ENCODE measurements at regions not wholly inside any gene's neighbourhood (a gene's known extent, or its start where the extent isn't known, plus 50 kb on each side); places are given as distances from the start of the nearest gene placed in this dataset.

- 84 to 100% (median 95%) methylated on average over 2 to 3 of the region's 3 CpGs for WGBS, 4 donors
- no peak overlapping the region for H3K27ac ChIP-seq
- no peaks in the 10 kb centered on the region for H3K36me3 ChIP-seq (replicated peaks in 1 of 2)
- H3K9me3 ChIP-seq (replicated peaks in 1 of 3), result no peaks in the 10 kb centered on the region
- H3K4me3 ChIP-seq, result no peak overlapping the region
- no peaks in the 10 kb centered on the region for H3K4me1 ChIP-seq (replicated peaks in 1 of 2)
- DNase-seq, result no peak
- intact Hi-C loops (cut with DNase I), result no loop called here
- no peaks in the 10 kb centered on the region for H3K27me3 ChIP-seq
- no peak for TF ChIP-seq CTCF (IDR thresholded peaks at IDR 0.05)
- no peak for TF ChIP-seq POLR2A (IDR thresholded peaks at IDR 0.05)
These were observed 173.9 kb upstream of the ZMIZ1 start for GRCh38 chr10:78894841-78895195.

GRCh38 chr10:78895469-78895868 is 173.3 kb upstream of the ZMIZ1 start:
- no peaks in the 10 kb centered on the region for H3K9me3 ChIP-seq (replicated peaks in 1 of 3)
- DNase-seq, result no peak
- no peak for TF ChIP-seq POLR2A (IDR thresholded peaks at IDR 0.05)
- no peak for TF ChIP-seq CTCF (IDR thresholded peaks at IDR 0.05)
- H3K4me1 ChIP-seq (replicated peaks in 1 of 2), result no peaks in the 10 kb centered on the region
- intact Hi-C loops (cut with DNase I), result no loop called here
- H3K4me3 ChIP-seq, result no peak overlapping the region
- 86 to 98% (median 93%) methylated on average over 7 to 8 of the region's 8 CpGs for WGBS, 4 donors
- no peak overlapping the region for H3K27ac ChIP-seq
- no peaks in the 10 kb centered on the region for H3K36me3 ChIP-seq (replicated peaks in 1 of 2)
- H3K27me3 ChIP-seq, result no peaks in the 10 kb centered on the region

DNA sequence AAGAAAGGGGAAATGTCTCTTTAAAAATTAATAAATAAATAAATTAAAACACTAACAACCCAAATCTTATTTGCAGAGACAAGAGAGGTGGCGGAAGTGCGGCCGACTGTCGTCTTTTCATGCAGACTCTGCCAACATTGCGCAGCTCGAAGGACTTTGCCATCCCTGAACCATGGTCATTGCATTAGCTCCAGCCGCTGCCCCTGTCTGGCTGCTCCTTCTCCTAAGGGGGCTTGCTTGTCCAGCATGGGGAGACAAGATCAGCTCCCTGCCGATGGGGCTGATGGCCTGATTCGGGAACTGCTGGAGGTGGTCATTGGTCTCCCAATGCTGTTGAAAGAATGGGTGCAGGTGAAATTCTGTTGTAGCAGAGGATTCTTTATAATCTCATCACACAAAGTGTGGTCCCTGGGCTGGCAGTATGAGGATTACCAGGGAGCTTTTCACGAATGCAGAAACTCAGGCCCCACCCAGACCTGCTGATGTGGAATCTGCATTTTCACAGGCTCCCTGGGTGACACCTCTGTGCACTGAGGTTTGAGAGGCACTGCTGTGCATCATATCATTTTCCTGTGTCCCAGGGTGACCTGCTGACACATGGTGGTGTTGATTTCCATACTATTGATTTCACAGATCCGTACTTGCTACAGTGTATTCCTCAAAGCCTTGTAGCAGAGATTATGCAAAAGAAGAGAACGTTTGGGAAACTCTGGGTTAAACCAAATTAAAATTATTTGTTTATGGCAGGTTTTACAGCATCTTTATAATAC is 172.4 kb upstream of the ZMIZ1 start:
- Histone ChIP-seq H3K9me3 (replicated peaks in 1 of 3) (no peaks in the 10 kb centered on the region), H3K36me3 (replicated peaks in 1 of 2) (no peaks in the 10 kb centered on the region), H3K4me1 (replicated peaks in 1 of 2) (no peaks in the 10 kb centered on the region), H3K4me3 (no peak overlapping the region), H3K27ac (no peak overlapping the region), H3K27me3 (no peaks in the 10 kb centered on the region)
- DNase-seq, result no peak
- intact Hi-C loops (cut with DNase I), result no loop called here
- TF ChIP-seq CTCF (IDR thresholded peaks at IDR 0.05) (no peak), POLR2A (IDR thresholded peaks at IDR 0.05) (no peak)
- 83 to 88% (median 85%) methylated on average over 11 to 12 of the region's 12 CpGs for WGBS, 4 donors

- Histone ChIP-seq H3K9me3 (replicated peaks in 1 of 3) (no peaks in the 10 kb centered on the region), H3K27ac (no peak overlapping the region), H3K4me3 (no peak overlapping the region), H3K27me3 (no peaks in the 10 kb centered on the region), H3K36me3 (replicated peaks in 1 of 2) (no peaks in the 10 kb centered on the region), H3K4me1 (replicated peaks in 1 of 2) (no peaks in the 10 kb centered on the region)
- 85 to 95% (median 90%) methylated on average over 12 to 13 of the region's 13 CpGs for WGBS, 4 donors
- DNase-seq, result peak in 1 of 7 donors; percentile 1
- intact Hi-C loops (cut with DNase I), result no loop called here
- TF ChIP-seq CTCF (IDR thresholded peaks at IDR 0.05) (no peak), POLR2A (IDR thresholded peaks at IDR 0.05) (no peak)
These were observed 170.2 kb upstream of the ZMIZ1 start for GRCh38 chr10:78898341-78899097.
